ENCODE measurements at regions not wholly inside any gene's neighbourhood (a gene's known extent, or its start where the extent isn't known, plus 50 kb on each side); places are given as distances from the start of the nearest gene placed in this dataset.
A peak's percentile ranks its signal among the peaks of the same experiment; 100 is the strongest.

DNA sequence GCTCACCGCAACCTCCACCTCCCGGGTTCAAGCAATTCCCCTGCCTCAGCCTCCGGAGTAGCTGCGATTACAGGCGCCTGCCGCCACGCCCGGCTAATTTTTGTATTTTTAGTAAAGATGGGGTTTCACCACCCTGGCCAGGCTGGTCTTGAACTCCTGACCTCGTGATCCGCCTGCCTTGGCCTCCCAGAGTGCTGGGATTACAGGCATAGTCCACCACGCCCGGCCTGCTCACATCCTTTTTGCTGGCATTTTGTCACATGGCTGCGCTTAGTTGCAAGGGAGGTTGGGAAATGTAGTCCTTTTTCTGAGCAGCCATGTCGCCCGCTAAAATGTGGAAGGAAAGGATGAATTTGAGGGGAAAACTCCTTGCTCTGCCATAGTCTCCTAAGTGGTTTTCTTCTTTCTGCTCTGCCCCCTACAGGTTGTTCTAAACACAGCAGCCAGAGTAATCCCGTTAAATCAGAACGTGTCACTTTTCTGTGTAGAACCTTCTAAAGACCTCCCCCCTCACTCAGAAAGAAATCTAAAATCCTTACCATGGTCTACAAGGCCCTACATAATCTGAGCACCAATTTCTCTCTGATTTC is 57.8 kb upstream of the HSPA9 start:
- TF ChIP-seq CTCF (IDR thresholded peaks at IDR 0.05; ENCODE audit: low read depth, low read length), result peak; percentile 18; the same call in 1 of the 2 replicates
- no peak overlapping the region for H3K4me3 ChIP-seq (ENCODE audit: low read depth, low read length)

- H3K4me3 ChIP-seq (ENCODE audit: low read depth, low read length), result no peak overlapping the region
- TF ChIP-seq CTCF (IDR thresholded peaks at IDR 0.05; ENCODE audit: low read depth, low read length), result no peak
These were observed 56.1 kb upstream of the HSPA9 start for GRCh38 chr5:138631096-138631928.

GRCh38 chr5:138629392-138629791 is 54.2 kb upstream of the HSPA9 start:
- TF ChIP-seq CTCF (IDR thresholded peaks at IDR 0.05; ENCODE audit: low read depth, low read length), result no peak
- H3K4me3 ChIP-seq (ENCODE audit: low read depth, low read length), result no peak overlapping the region

- H3K4me3 ChIP-seq (ENCODE audit: low read depth, low read length), result no peak overlapping the region
- TF ChIP-seq CTCF (IDR thresholded peaks at IDR 0.05; ENCODE audit: low read depth, low read length), result no peak
These were observed 51.2 kb upstream of the HSPA9 start for GRCh38 chr5:138626333-138626944.

- TF ChIP-seq CTCF (IDR thresholded peaks at IDR 0.05; ENCODE audit: low read depth, low read length), result no peak
- no peak overlapping the region for H3K4me3 ChIP-seq (ENCODE audit: low read depth, low read length)
These were observed 49.9 kb upstream of the HSPA9 start for GRCh38 chr5:138625134-138625533.

All from WI38 (cell line).